Ectodermal cell (in vitro differentiated cells): ENCODE measurements at regions not wholly inside any gene's neighbourhood (a gene's known extent, or its start where the extent isn't known, plus 50 kb on each side); places are given as distances from the start of the nearest gene placed in this dataset.

Source experiments
- H3K27ac ChIP-seq: 2 replicates; pipeline ENCODE4 v1.7.0; 2013; ENCODE audit warnings: mild to moderate bottlenecking, low read depth, low read length; ENCODE audit not compliant: insufficient read depth, poor library complexity, severe bottlenecking
- H3K27me3 ChIP-seq: 2 replicates; pipeline ENCODE4 v1.7.0; 2013; ENCODE audit warnings: mild to moderate bottlenecking, low read length; ENCODE audit not compliant: insufficient read depth, control insufficient read depth, poor library complexity, severe bottlenecking
- H3K36me3 ChIP-seq: one replicate; pipeline ENCODE4 v1.7.0; 2013; ENCODE audit warnings: low read length; ENCODE audit not compliant: control insufficient read depth, insufficient read depth
- H3K4me1 ChIP-seq: one replicate; pipeline ENCODE4 v1.7.0; 2013; ENCODE audit warnings: low read length; ENCODE audit not compliant: control insufficient read depth, insufficient read depth
- H3K4me3 ChIP-seq: 2 replicates; pipeline ENCODE4 v1.7.0; 2013; ENCODE audit warnings: low read depth, low read length, control low read depth; ENCODE audit not compliant: insufficient read depth
- H3K9me3 ChIP-seq: 2 replicates; pipeline ENCODE4 v1.7.0; 2013; ENCODE audit warnings: mild to moderate bottlenecking, low read length, moderate library complexity; ENCODE audit not compliant: control insufficient read depth
- WGBS, 2 experiments: methylation state at CpG; one replicate each; pipeline ENCODE4 v1.1.7; 2013; ENCODE audit warnings: missing lambda C conversion rate in 2 of 2; 5-methylcytosine and 5-hydroxymethylcytosine counted together

GRCh38 chr10:112059220-112059619, 124.3 kb downstream of the GPAM start:
- Histone ChIP-seq H3K36me3 (no peaks in the 10 kb centered on the region), H3K27me3 (no peaks in the 10 kb centered on the region), H3K4me1 (no peaks in the 10 kb centered on the region), H3K9me3 (no peaks in the 10 kb centered on the region), H3K27ac (no peak overlapping the region), H3K4me3 (no peak overlapping the region)
- WGBS, 2 experiments: 84 to 88% methylated on average over 4 to 6 of the region's 6 CpGs

- Histone ChIP-seq H3K36me3 (no peaks in the 10 kb centered on the region), H3K9me3 (no peaks in the 10 kb centered on the region), H3K27me3 (no peaks in the 10 kb centered on the region), H3K27ac (no peak overlapping the region), H3K4me1 (no peaks in the 10 kb centered on the region), H3K4me3 (no peak overlapping the region)
- 94 to 98% methylated on average over 2 of the region's 2 CpGs for WGBS, 2 experiments
Observed at GRCh38 chr10:112071596-112072133, 111.9 kb downstream of the GPAM start.

- Histone ChIP-seq H3K4me3 (no peak overlapping the region), H3K4me1 (peaks cover 7% of the 10 kb centered on the region), H3K27me3 (no peaks in the 10 kb centered on the region), H3K36me3 (no peaks in the 10 kb centered on the region), H3K9me3 (no peaks in the 10 kb centered on the region), H3K27ac (no peak overlapping the region)
- 93% methylated on average over 1 of the region's 1 CpG; no CpG with 5 or more reads in 1 of the 2 experiments for WGBS, 2 experiments
Observed at GRCh38 chr10:112078003-112078402, 105.6 kb downstream of the GPAM start.

- Histone ChIP-seq H3K27me3 (no peaks in the 10 kb centered on the region), H3K4me3 (no peak overlapping the region), H3K36me3 (no peaks in the 10 kb centered on the region), H3K27ac (no peak overlapping the region), H3K4me1 (peaks cover 7% of the 10 kb centered on the region), H3K9me3 (no peaks in the 10 kb centered on the region)
- WGBS, 2 experiments: 50 to 60% methylated on average over 1 to 2 of the region's 2 CpGs
Observed at GRCh38 chr10:112080231-112080630, 103.3 kb downstream of the GPAM start.

GRCh38 chr10:112082120-112082519, 101.4 kb downstream of the GPAM start:
- Histone ChIP-seq H3K36me3 (no peaks in the 10 kb centered on the region), H3K9me3 (no peaks in the 10 kb centered on the region), H3K4me1 (peaks cover 7% of the 10 kb centered on the region), H3K27ac (no peak overlapping the region), H3K27me3 (no peaks in the 10 kb centered on the region), H3K4me3 (no peak overlapping the region)
- 92 to 96% methylated on average over 5 of the region's 5 CpGs for WGBS, 2 experiments

- H3K27ac ChIP-seq: no peak overlapping the region
- 95 to 99% methylated on average over 4 of the region's 4 CpGs for WGBS, 2 experiments
- H3K36me3 ChIP-seq: no peaks in the 10 kb centered on the region
- no peaks in the 10 kb centered on the region for H3K9me3 ChIP-seq
- peaks cover 7% of the 10 kb centered on the region for H3K4me1 ChIP-seq
- H3K4me3 ChIP-seq: no peak overlapping the region
- no peaks in the 10 kb centered on the region for H3K27me3 ChIP-seq
Observed at GRCh38 chr10:112083472-112083871, 100.1 kb downstream of the GPAM start.

- H3K4me1 ChIP-seq: no peaks in the 10 kb centered on the region
- no peaks in the 10 kb centered on the region for H3K9me3 ChIP-seq
- H3K27ac ChIP-seq: no peak overlapping the region
- no peaks in the 10 kb centered on the region for H3K36me3 ChIP-seq
- no peak overlapping the region for H3K4me3 ChIP-seq
- H3K27me3 ChIP-seq: no peaks in the 10 kb centered on the region
- WGBS, 2 experiments: 88 to 89% methylated on average over 10 of the region's 10 CpGs
Observed at GRCh38 chr10:112087953-112088456, 95.6 kb downstream of the GPAM start.

- Histone ChIP-seq H3K9me3 (no peaks in the 10 kb centered on the region), H3K27me3 (no peaks in the 10 kb centered on the region), H3K4me1 (no peaks in the 10 kb centered on the region), H3K36me3 (no peaks in the 10 kb centered on the region), H3K27ac (no peak overlapping the region), H3K4me3 (no peak overlapping the region)
- WGBS, 2 experiments: 100% methylated on average over 1 of the region's 1 CpG
Observed at GRCh38 chr10:112091703-112092102, 91.9 kb downstream of the GPAM start.

GRCh38 chr10:112092519-112092918, 91.0 kb downstream of the GPAM start:
- H3K36me3 ChIP-seq: no peaks in the 10 kb centered on the region
- H3K27me3 ChIP-seq: no peaks in the 10 kb centered on the region
- WGBS, 2 experiments: 89 to 100% methylated on average over 1 of the region's 1 CpG
- no peak overlapping the region for H3K27ac ChIP-seq
- H3K9me3 ChIP-seq: no peaks in the 10 kb centered on the region
- no peak overlapping the region for H3K4me3 ChIP-seq
- no peaks in the 10 kb centered on the region for H3K4me1 ChIP-seq

- Histone ChIP-seq H3K4me3 (no peak overlapping the region), H3K9me3 (no peaks in the 10 kb centered on the region), H3K27ac (no peak overlapping the region), H3K36me3 (no peaks in the 10 kb centered on the region), H3K4me1 (no peaks in the 10 kb centered on the region), H3K27me3 (no peaks in the 10 kb centered on the region)
- WGBS, 2 experiments: 79 to 85% methylated on average over 3 of the region's 3 CpGs
Observed at GRCh38 chr10:112094984-112095383, 88.6 kb downstream of the GPAM start.

- H3K36me3 ChIP-seq: no peaks in the 10 kb centered on the region
- no peaks in the 10 kb centered on the region for H3K9me3 ChIP-seq
- H3K4me3 ChIP-seq: no peak overlapping the region
- H3K27ac ChIP-seq: no peak overlapping the region
- no peaks in the 10 kb centered on the region for H3K4me1 ChIP-seq
- 89 to 90% methylated on average over 5 of the region's 5 CpGs for WGBS, 2 experiments
- no peaks in the 10 kb centered on the region for H3K27me3 ChIP-seq
Observed at GRCh38 chr10:112095731-112096130, 87.8 kb downstream of the GPAM start.
